ENCODE measurements at regions not wholly inside any gene's neighbourhood (a gene's known extent, or its start where the extent isn't known, plus 50 kb on each side); places are given as distances from the start of the nearest gene placed in this dataset.

DNA sequence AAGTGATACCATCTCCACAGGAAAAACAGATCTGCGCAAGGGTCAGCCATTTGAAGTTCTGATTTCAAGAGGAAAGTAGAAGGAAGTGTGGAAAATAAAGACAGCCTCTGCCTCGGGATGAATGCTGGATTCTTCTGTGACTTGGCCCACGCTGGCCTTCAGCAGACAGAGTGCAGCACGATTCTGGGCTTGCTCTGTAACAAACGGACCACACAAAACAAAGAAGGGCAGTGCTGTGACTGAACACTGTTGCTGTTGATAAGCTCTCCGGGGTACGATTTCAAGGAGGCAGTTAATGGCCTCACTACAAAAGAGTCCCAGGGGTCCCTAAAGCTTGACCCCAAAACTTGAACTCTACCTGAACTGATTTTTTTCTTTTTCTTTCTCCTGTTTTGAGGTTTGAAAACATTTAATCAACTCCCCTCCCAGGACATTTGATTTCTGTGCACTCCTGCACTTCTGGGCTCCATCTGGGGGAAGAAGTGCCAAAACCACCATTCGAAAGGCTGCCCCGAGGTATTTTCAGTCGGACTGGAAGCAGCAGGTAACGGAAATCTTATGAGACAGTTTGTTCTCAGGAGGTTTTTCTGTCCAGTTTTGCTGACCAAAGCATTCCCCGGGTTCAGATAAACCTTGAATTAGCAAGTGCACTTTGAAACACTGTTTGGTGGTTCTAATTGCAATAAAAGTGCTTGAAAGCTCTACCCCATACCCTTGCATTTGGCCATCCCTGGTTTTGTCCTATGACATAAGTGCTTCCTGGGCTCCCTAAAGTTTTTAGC, 189.6 kb downstream of the MYLK4 start:
- FAIRE-seq: no peak

DNA sequence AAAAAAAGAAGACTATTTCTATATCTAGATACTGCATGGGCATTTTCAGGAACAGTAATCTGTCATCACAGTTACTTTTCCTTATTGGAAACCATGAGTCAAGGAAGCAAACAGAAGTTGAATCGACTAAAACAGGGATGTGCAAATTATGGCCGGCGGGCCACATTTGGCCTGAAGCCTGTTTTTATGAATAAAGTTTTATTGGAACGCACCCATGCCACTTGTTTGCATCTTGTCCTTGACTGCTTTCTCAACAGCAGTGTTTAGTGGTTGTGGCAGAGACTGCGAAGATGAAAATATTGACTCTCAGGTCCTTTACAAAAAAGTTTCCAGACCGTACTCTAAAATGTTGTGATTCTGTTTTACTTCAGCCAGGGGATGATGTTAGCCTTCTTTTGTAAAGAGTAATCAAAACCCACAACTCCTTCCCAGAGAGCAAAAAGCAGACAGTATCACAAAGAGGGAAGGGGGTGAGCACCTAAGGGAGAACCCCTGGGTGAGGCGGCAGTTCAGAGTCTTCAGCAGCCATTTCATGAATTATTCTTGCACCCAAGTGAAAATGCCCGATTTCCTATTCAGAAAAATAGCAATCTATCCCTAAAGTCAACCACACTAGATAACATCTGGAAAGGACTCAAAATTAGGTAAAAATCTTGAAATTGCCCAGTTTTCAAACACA, 190.4 kb downstream of the MYLK4 start:
- Histone ChIP-seq H3K27ac (ENCODE audit: low read depth in 1 of 3, low read length in 2 of 3) (no peak overlapping the region), H3K9me3 (ENCODE audit: control insufficient read depth in 2 of 2, insufficient read depth in 1 of 2, low read depth in 1 of 2, low read length in 1 of 2) (no peaks in the 10 kb centered on the region), H3K27me3 (ENCODE audit: control insufficient read depth in 3 of 3, insufficient read depth in 3 of 3, low read length in 3 of 3) (peaks cover 0 to 2% (median 0%) of the 10 kb centered on the region in 3 donors), H3K4me3 (ENCODE audit: low read depth in 1 of 3, low read length in 3 of 3) (no peak overlapping the region), H3K4me1 (ENCODE audit: control insufficient read depth in 3 of 3, insufficient read depth in 2 of 3, low read depth in 1 of 3, low read length in 2 of 3) (peaks cover 0 to 8% (median 0%) of the 10 kb centered on the region in 3 donors), H3K36me3 (ENCODE audit: control insufficient read depth in 3 of 3, insufficient read depth in 2 of 3, low read depth in 1 of 3, low read length in 3 of 3) (no peaks in the 10 kb centered on the region)
- FAIRE-seq (no peak), DNase-seq (no peak)
- WGBS, 3 donors: 84 to 95% (median 95%) methylated on average over 8 of the region's 8 CpGs

More for the DNA sequence above, 189.6 kb downstream of the MYLK4 start:
- Histone ChIP-seq H3K4me1 (ENCODE audit: control insufficient read depth in 3 of 3, insufficient read depth in 2 of 3, low read depth in 1 of 3, low read length in 2 of 3) (peaks cover 0 to 8% (median 0%) of the 10 kb centered on the region in 3 donors), H3K27ac (ENCODE audit: low read depth in 1 of 3, low read length in 2 of 3) (no peak overlapping the region), H3K4me3 (ENCODE audit: low read depth in 1 of 3, low read length in 3 of 3) (no peak overlapping the region), H3K9me3 (ENCODE audit: control insufficient read depth in 2 of 2, insufficient read depth in 1 of 2, low read depth in 1 of 2, low read length in 1 of 2) (no peaks in the 10 kb centered on the region), H3K27me3 (ENCODE audit: control insufficient read depth in 3 of 3, insufficient read depth in 3 of 3, low read length in 3 of 3) (peaks cover 0 to 2% (median 0%) of the 10 kb centered on the region in 3 donors), H3K36me3 (ENCODE audit: control insufficient read depth in 3 of 3, insufficient read depth in 2 of 3, low read depth in 1 of 3, low read length in 3 of 3) (no peaks in the 10 kb centered on the region)
- DNase-seq: no peak
- 81 to 89% (median 84%) methylated on average over 12 of the region's 12 CpGs for WGBS, 3 donors

DNA sequence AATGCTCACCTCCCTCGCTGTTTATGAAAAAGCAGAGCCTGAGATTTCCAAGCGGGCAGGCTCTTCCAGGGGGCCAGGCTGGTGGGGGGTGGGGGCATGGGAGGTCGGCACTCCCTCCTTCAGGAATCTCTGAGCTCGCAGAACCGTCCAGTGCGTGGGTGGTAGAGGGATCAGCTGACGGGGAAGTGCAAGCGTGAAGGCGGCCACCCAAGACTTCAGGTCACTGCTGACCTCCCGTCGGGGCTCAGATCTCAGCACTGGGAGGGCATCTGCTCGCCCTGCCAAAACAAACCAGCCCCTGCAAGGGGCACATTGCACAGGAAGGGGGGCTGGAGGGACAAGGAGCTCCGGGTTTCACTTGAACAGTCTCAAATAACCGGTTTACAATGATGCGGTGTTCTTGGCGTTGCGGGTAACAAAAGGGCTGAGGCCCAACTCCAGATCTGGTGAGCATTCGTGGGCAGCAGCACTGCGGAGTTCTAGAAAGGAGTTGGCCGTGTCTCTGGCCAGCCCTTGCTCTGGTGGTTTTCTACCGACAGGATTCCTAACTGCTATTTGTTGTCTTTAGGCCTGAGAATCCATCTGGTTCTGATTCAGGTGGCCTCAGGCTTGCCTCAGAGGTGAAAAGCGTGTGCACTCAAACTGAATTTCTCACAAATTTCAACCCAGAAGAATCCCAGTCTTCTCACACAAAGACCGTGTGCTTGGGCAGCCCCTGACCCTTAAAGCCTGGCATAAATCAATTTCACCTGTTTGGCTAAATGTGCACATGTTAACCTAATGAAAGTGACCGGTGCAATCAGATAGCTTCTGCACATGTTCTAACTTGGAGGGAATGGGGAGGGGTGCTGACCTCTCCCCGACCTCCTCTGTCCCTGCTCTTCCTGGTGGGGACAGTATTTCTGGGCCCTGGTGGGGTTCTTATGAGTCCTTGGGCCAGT, 191.6 kb downstream of the MYLK4 start:
- 85 to 90% (median 88%) methylated on average over 25 of the region's 25 CpGs for WGBS, 3 donors
- no peak overlapping the region for H3K27ac ChIP-seq (ENCODE audit: low read depth in 1 of 3, low read length in 2 of 3)
- peaks cover 0 to 7% (median 0%) of the 10 kb centered on the region in 3 donors for H3K4me1 ChIP-seq (ENCODE audit: control insufficient read depth in 3 of 3, insufficient read depth in 2 of 3, low read depth in 1 of 3, low read length in 2 of 3)
- no peak for DNase-seq
- peaks cover 0 to 2% (median 0%) of the 10 kb centered on the region in 3 donors for H3K27me3 ChIP-seq (ENCODE audit: control insufficient read depth in 3 of 3, insufficient read depth in 3 of 3, low read length in 3 of 3)
- H3K9me3 ChIP-seq (ENCODE audit: control insufficient read depth in 2 of 2, insufficient read depth in 1 of 2, low read depth in 1 of 2, low read length in 1 of 2): no peaks in the 10 kb centered on the region
- FAIRE-seq: no peak
- no peak overlapping the region for H3K4me3 ChIP-seq (ENCODE audit: low read depth in 1 of 3, low read length in 3 of 3)
- no peaks in the 10 kb centered on the region for H3K36me3 ChIP-seq (ENCODE audit: control insufficient read depth in 3 of 3, insufficient read depth in 2 of 3, low read depth in 1 of 3, low read length in 3 of 3)

GRCh38 chr6:2558098-2558680, 192.5 kb downstream of the MYLK4 start:
- H3K36me3 ChIP-seq (ENCODE audit: control insufficient read depth in 3 of 3, insufficient read depth in 2 of 3, low read depth in 1 of 3, low read length in 3 of 3): no peaks in the 10 kb centered on the region
- H3K4me1 ChIP-seq (ENCODE audit: control insufficient read depth in 3 of 3, insufficient read depth in 2 of 3, low read depth in 1 of 3, low read length in 2 of 3): peaks cover 0 to 4% (median 0%) of the 10 kb centered on the region in 3 donors
- H3K27me3 ChIP-seq (ENCODE audit: control insufficient read depth in 3 of 3, insufficient read depth in 3 of 3, low read length in 3 of 3): peaks cover 0 to 2% (median 0%) of the 10 kb centered on the region in 3 donors
- WGBS, 3 donors: 36 to 72% (median 56%) methylated on average over 13 of the region's 13 CpGs
- no peaks in the 10 kb centered on the region for H3K9me3 ChIP-seq (ENCODE audit: control insufficient read depth in 2 of 2, insufficient read depth in 1 of 2, low read depth in 1 of 2, low read length in 1 of 2)
- H3K4me3 ChIP-seq (ENCODE audit: low read depth in 1 of 3, low read length in 3 of 3): no peak overlapping the region
- H3K27ac ChIP-seq (ENCODE audit: low read depth in 1 of 3, low read length in 2 of 3): no peak overlapping the region
- DNase-seq: peak in 1 of 2 donors; percentile 29
- FAIRE-seq: no peak

- DNase-seq (no peak), FAIRE-seq (no peak)
- Histone ChIP-seq H3K27me3 (ENCODE audit: control insufficient read depth in 3 of 3, insufficient read depth in 3 of 3, low read length in 3 of 3) (peaks cover 0 to 2% (median 0%) of the 10 kb centered on the region in 3 donors), H3K9me3 (ENCODE audit: control insufficient read depth in 2 of 2, insufficient read depth in 1 of 2, low read depth in 1 of 2, low read length in 1 of 2) (no peaks in the 10 kb centered on the region), H3K4me1 (ENCODE audit: control insufficient read depth in 3 of 3, insufficient read depth in 2 of 3, low read depth in 1 of 3, low read length in 2 of 3) (peaks cover 0 to 4% (median 0%) of the 10 kb centered on the region in 3 donors), H3K36me3 (ENCODE audit: control insufficient read depth in 3 of 3, insufficient read depth in 2 of 3, low read depth in 1 of 3, low read length in 3 of 3) (no peaks in the 10 kb centered on the region), H3K27ac (ENCODE audit: low read depth in 1 of 3, low read length in 2 of 3) (no peak overlapping the region), H3K4me3 (ENCODE audit: low read depth in 1 of 3, low read length in 3 of 3) (no peak overlapping the region)
- 91 to 93% (median 93%) methylated on average over 7 of the region's 7 CpGs for WGBS, 3 donors
Observed at GRCh38 chr6:2557181-2557720, 193.5 kb downstream of the MYLK4 start.

DNA sequence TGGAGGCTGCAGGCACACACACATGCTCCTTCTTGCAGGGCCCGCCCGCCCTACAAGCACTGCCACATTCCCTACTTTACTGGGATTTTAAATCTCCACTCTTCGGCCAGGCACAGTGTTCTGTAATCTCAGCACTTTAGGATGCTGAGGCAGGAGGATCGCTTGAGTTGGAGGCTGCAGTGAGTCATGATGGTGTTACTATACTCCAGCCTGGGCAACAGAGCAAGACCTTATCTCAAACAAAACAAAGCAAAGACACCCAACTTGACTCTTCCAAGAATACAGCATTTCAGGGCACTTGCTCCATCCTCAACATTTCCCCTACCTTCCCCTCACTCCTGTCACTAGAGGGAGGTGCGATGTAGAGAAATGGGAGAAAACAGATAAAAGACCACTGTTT, 194.0 kb downstream of the MYLK4 start:
- H3K27ac ChIP-seq (ENCODE audit: low read depth in 1 of 3, low read length in 2 of 3): no peak overlapping the region
- no peak overlapping the region for H3K4me3 ChIP-seq (ENCODE audit: low read depth in 1 of 3, low read length in 3 of 3)
- DNase-seq (no peak), FAIRE-seq (no peak)
- H3K9me3 ChIP-seq (ENCODE audit: control insufficient read depth in 2 of 2, insufficient read depth in 1 of 2, low read depth in 1 of 2, low read length in 1 of 2): no peaks in the 10 kb centered on the region
- H3K27me3 ChIP-seq (ENCODE audit: control insufficient read depth in 3 of 3, insufficient read depth in 3 of 3, low read length in 3 of 3): no peaks in the 10 kb centered on the region
- no peaks in the 10 kb centered on the region for H3K36me3 ChIP-seq (ENCODE audit: control insufficient read depth in 3 of 3, insufficient read depth in 2 of 3, low read depth in 1 of 3, low read length in 3 of 3)
- H3K4me1 ChIP-seq (ENCODE audit: control insufficient read depth in 3 of 3, insufficient read depth in 2 of 3, low read depth in 1 of 3, low read length in 2 of 3): peaks cover 0 to 4% (median 0%) of the 10 kb centered on the region in 3 donors
- WGBS, 3 donors: 81 to 92% (median 85%) methylated on average over 5 of the region's 5 CpGs

DNA sequence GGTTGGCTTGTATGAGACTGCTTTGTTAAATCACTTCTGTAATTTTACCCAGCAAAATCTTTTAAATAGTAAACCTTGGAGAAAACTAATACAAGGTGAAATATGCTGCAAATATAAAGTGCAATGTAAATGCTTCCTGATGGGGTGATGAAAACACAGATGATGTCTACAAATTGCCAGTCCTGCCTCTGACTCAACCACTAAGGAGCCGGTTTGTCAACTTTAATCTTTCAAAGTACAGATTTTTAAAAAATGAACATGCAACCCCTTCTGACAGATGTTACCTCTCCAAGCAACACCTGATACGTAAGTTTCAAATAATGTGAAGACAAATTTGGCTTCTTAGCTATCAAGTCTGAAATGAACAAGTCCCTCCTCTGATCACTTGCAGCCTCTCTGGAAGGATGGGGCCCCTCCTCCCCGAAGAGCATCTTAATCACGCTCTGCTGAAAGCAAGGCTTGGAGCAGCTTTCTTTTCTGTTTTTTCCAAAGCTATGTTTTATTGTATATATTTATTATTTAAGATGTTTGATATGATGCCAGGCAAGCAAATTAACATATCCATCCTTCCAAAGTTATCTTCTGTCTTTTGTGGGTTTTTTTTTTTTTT, 196.0 kb downstream of the MYLK4 start:
- 54 to 77% (median 74%) methylated on average over 4 of the region's 4 CpGs for WGBS, 3 donors
- Histone ChIP-seq H3K4me3 (ENCODE audit: low read depth in 1 of 3, low read length in 3 of 3) (no peak overlapping the region), H3K36me3 (ENCODE audit: control insufficient read depth in 3 of 3, insufficient read depth in 2 of 3, low read depth in 1 of 3, low read length in 3 of 3) (no peaks in the 10 kb centered on the region), H3K27me3 (ENCODE audit: control insufficient read depth in 3 of 3, insufficient read depth in 3 of 3, low read length in 3 of 3) (peaks cover 0 to 2% (median 0%) of the 10 kb centered on the region in 3 donors), H3K9me3 (ENCODE audit: control insufficient read depth in 2 of 2, insufficient read depth in 1 of 2, low read depth in 1 of 2, low read length in 1 of 2) (no peaks in the 10 kb centered on the region), H3K27ac (ENCODE audit: low read depth in 1 of 3, low read length in 2 of 3) (no peak overlapping the region), H3K4me1 (ENCODE audit: control insufficient read depth in 3 of 3, insufficient read depth in 2 of 3, low read depth in 1 of 3, low read length in 2 of 3) (no peaks in the 10 kb centered on the region)
- no peak for DNase-seq
- no peak for FAIRE-seq
